GM23338 (cell line): ENCODE measurements at regions not wholly inside any gene's neighbourhood (a gene's known extent, or its start where the extent isn't known, plus 50 kb on each side); places are given as distances from the start of the nearest gene placed in this dataset.

Source experiments
- ATAC-seq: fragments of 200-7000 bp; cut with Tn5 transposase; 3 replicates; pipeline ENCODE4 v1.9.1; 2020
- DNase-seq: peaks from one replicate; pipeline ENCODE4 v3.0.0-alpha.2; 2015; ENCODE audit warnings: low spot score
- H2AFZ ChIP-seq: fragments of 200-600 bp; sonication (generic); 2 replicates; pipeline ENCODE4 v1.8.0; 2016; ENCODE audit warnings: antibody characterized with exemption, mild to moderate bottlenecking, moderate library complexity
- H3F3A ChIP-seq: fragments of 200-600 bp; sonication (generic); replicated peaks from 2 replicates; pipeline ENCODE4 v1.8.0; 2017; ENCODE audit warnings: antibody characterized with exemption, mixed run types, low read depth
- H3K27ac ChIP-seq: fragments of 200-600 bp; sonication (generic); 2 replicates; pipeline ENCODE4 v1.6.1; 2016; ENCODE audit warnings: low read depth
- H3K27me3 ChIP-seq: fragments of 200-600 bp; sonication (generic); 2 replicates; pipeline ENCODE4 v1.8.0; 2016; ENCODE audit warnings: mild to moderate bottlenecking, mixed run types, moderate library complexity; ENCODE audit not compliant: insufficient read depth
- H3K36me3 ChIP-seq: fragments of 200-600 bp; sonication (generic); 2 replicates; pipeline ENCODE4 v1.8.0; 2016; ENCODE audit warnings: mild to moderate bottlenecking; ENCODE audit not compliant: insufficient read depth
- H3K4me1 ChIP-seq: fragments of 200-600 bp; sonication (generic); 2 replicates; pipeline ENCODE4 v1.8.0; 2016; ENCODE audit warnings: mild to moderate bottlenecking, moderate library complexity; ENCODE audit not compliant: insufficient read depth
- H3K4me2 ChIP-seq: fragments of 200-600 bp; sonication (generic); 2 replicates; pipeline ENCODE4 v1.7.1; 2017; ENCODE audit warnings: mixed run types
- H3K4me3 ChIP-seq: fragments of 200-600 bp; sonication (generic); 2 replicates; pipeline ENCODE4 v1.6.1; 2016; ENCODE audit warnings: mixed run types
- H3K79me2 ChIP-seq: fragments of 200-600 bp; sonication (generic); replicated peaks from 2 replicates; pipeline ENCODE4 v1.8.0; 2017; ENCODE audit warnings: mild to moderate bottlenecking; ENCODE audit not compliant: insufficient read depth
- H3K9me2 ChIP-seq: fragments of 200-600 bp; sonication (generic); 2 replicates; pipeline ENCODE4 v1.8.0; 2017; ENCODE audit not compliant: insufficient read depth
- H4K20me1 ChIP-seq: fragments of 200-600 bp; sonication (generic); replicated peaks from 2 replicates; pipeline ENCODE4 v1.8.0; 2017; ENCODE audit warnings: mild to moderate bottlenecking; ENCODE audit not compliant: insufficient read depth
- H3K27ac Mint-ChIP-seq: 2 replicates; pipeline ENCODE4 v1.8.0; 2020; ENCODE audit warnings: inconsistent platforms, mild to moderate bottlenecking, moderate library complexity, mixed read lengths
- H3K27me3 Mint-ChIP-seq: 3 replicates; pipeline ENCODE4 v1.8.0; 2022; ENCODE audit warnings: low read depth, mild to moderate bottlenecking, moderate library complexity, mixed read lengths, inconsistent platforms; ENCODE audit not compliant: insufficient read depth, poor library complexity
- H3K36me3 Mint-ChIP-seq: 3 replicates; pipeline ENCODE4 v1.8.0; 2021; ENCODE audit warnings: low read depth, mild to moderate bottlenecking, inconsistent platforms, moderate library complexity, mixed read lengths
- H3K4me1 Mint-ChIP-seq: 3 replicates; pipeline ENCODE4 v1.8.0; 2020; ENCODE audit warnings: mild to moderate bottlenecking, inconsistent platforms, mixed read lengths
- H3K4me3 Mint-ChIP-seq: 3 replicates; pipeline ENCODE4 v1.8.0; 2021; ENCODE audit warnings: moderate library complexity, mild to moderate bottlenecking, inconsistent platforms, mixed read lengths
- H3K9me3 Mint-ChIP-seq: 3 replicates; pipeline ENCODE4 v1.8.0; 2020; ENCODE audit warnings: moderate library complexity, mild to moderate bottlenecking, inconsistent platforms, mixed read lengths
- CREB1 ChIP-seq: fragments of 250-450 bp; sonication (Bioruptor Pico); IDR thresholded peaks from 2 replicates; pipeline ENCODE4 v1.5.0; 2020; ENCODE audit warnings: low read depth, mild to moderate bottlenecking, moderate library complexity
- EZH2 ChIP-seq: fragments of 200-600 bp; sonication (generic); IDR thresholded peaks from one replicate; pipeline ENCODE4 v1.8.0; 2017; ENCODE audit warnings: antibody characterized with exemption, mild to moderate bottlenecking, low read depth; ENCODE audit not compliant: unreplicated experiment
- EZH2phosphoT487 ChIP-seq: fragments of 200-600 bp; sonication (generic); IDR thresholded peaks from one replicate; pipeline ENCODE4 v1.8.1; 2018; ENCODE audit warnings: antibody characterized with exemption; ENCODE audit not compliant: unreplicated experiment
- JUNB ChIP-seq: IDR thresholded peaks from one replicate; pipeline ENCODE4 v1.6.1; 2016; ENCODE audit warnings: antibody characterized with exemption; ENCODE audit not compliant: unreplicated experiment
- NANOG ChIP-seq: IDR thresholded peaks from 2 replicates; pipeline ENCODE4 v1.6.1; 2016; ENCODE audit warnings: antibody characterized with exemption, borderline replicate concordance
- POLR2AphosphoS5 ChIP-seq: IDR thresholded peaks from 2 replicates; pipeline ENCODE4 v1.6.1; 2016; ENCODE audit warnings: antibody characterized with exemption, low read depth
- STAT1 ChIP-seq: IDR thresholded peaks from one replicate; pipeline ENCODE4 v1.6.1; 2016; ENCODE audit warnings: antibody characterized with exemption; ENCODE audit not compliant: unreplicated experiment
- ZNF114 ChIP-seq: fragments of 250-450 bp; sonication (Bioruptor Pico); IDR thresholded peaks from 2 replicates; pipeline ENCODE4 v1.5.0; 2020; ENCODE audit warnings: mild to moderate bottlenecking, moderate library complexity
- ZNF331 ChIP-seq: fragments of 250-450 bp; sonication (Bioruptor Pico); IDR thresholded peaks from 2 replicates; pipeline ENCODE4 v1.5.0; 2020; ENCODE audit warnings: low read depth, mild to moderate bottlenecking, moderate library complexity
- TF ChIP-seq, protein P1 (sequence below): fragments of 250-450 bp; sonication (Bioruptor Pico); IDR thresholded peaks from 2 replicates; pipeline ENCODE4 v1.5.0; 2020; ENCODE audit warnings: mild to moderate bottlenecking, moderate library complexity
- TF ChIP-seq, protein P2 (sequence below): IDR thresholded peaks from 2 replicates; pipeline ENCODE4 v1.6.1; 2016; ENCODE audit warnings: antibody characterized with exemption
- TF ChIP-seq, protein P3 (sequence below), 2 experiments: fragments of 200-600 bp in 1 of 2; sonication (generic) in 1 of 2; conservative IDR thresholded peaks; 2 replicates each; pipeline versions ENCODE4 v1.5.1 to v1.6.1; 2016 to 2017; ENCODE audit warnings: antibody characterized with exemption in 2 of 2, low read depth in 2 of 2, mild to moderate bottlenecking in 2 of 2, moderate library complexity in 1 of 2

DNA sequence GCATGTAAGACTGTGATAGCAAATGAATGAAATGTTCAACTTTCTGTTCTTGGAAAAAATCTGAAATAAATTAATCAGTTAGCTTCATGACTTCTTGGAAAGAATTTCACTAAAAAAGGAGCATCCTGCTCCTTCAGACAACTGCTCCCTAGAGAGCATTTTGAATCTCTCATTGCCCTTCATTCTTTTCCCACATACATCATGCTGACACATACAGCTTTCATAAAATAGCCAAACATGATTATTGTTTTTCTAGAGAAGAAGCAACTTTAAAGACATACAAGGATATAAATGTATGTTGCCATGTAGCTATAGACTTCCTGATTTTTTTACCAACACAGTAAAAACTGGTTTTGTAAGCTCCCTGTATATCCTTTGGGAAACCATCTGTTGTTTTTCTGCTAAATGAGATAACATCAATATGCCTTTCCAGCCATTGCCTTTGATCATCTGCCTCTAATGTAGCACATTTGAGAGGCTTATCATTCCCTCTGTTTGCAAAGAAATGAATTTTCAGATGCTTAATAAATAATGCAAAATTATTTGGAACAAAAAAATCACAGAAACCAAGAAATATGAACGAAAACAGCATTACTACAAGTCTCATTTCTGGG is 248.2 kb upstream of the GPR149 start:
- no peak for ATAC-seq
- Mint-ChIP-seq H3K27ac (no peak overlapping the region), H3K36me3 (no peaks in the 10 kb centered on the region), H3K4me1 (no peaks in the 10 kb centered on the region), H3K4me3 (no peak overlapping the region), H3K27me3 (no peaks in the 10 kb centered on the region), H3K9me3 (no peaks in the 10 kb centered on the region)
- no peaks in the 10 kb centered on the region for H3F3A ChIP-seq
- no peak for DNase-seq
- TF ChIP-seq, protein P1, sequence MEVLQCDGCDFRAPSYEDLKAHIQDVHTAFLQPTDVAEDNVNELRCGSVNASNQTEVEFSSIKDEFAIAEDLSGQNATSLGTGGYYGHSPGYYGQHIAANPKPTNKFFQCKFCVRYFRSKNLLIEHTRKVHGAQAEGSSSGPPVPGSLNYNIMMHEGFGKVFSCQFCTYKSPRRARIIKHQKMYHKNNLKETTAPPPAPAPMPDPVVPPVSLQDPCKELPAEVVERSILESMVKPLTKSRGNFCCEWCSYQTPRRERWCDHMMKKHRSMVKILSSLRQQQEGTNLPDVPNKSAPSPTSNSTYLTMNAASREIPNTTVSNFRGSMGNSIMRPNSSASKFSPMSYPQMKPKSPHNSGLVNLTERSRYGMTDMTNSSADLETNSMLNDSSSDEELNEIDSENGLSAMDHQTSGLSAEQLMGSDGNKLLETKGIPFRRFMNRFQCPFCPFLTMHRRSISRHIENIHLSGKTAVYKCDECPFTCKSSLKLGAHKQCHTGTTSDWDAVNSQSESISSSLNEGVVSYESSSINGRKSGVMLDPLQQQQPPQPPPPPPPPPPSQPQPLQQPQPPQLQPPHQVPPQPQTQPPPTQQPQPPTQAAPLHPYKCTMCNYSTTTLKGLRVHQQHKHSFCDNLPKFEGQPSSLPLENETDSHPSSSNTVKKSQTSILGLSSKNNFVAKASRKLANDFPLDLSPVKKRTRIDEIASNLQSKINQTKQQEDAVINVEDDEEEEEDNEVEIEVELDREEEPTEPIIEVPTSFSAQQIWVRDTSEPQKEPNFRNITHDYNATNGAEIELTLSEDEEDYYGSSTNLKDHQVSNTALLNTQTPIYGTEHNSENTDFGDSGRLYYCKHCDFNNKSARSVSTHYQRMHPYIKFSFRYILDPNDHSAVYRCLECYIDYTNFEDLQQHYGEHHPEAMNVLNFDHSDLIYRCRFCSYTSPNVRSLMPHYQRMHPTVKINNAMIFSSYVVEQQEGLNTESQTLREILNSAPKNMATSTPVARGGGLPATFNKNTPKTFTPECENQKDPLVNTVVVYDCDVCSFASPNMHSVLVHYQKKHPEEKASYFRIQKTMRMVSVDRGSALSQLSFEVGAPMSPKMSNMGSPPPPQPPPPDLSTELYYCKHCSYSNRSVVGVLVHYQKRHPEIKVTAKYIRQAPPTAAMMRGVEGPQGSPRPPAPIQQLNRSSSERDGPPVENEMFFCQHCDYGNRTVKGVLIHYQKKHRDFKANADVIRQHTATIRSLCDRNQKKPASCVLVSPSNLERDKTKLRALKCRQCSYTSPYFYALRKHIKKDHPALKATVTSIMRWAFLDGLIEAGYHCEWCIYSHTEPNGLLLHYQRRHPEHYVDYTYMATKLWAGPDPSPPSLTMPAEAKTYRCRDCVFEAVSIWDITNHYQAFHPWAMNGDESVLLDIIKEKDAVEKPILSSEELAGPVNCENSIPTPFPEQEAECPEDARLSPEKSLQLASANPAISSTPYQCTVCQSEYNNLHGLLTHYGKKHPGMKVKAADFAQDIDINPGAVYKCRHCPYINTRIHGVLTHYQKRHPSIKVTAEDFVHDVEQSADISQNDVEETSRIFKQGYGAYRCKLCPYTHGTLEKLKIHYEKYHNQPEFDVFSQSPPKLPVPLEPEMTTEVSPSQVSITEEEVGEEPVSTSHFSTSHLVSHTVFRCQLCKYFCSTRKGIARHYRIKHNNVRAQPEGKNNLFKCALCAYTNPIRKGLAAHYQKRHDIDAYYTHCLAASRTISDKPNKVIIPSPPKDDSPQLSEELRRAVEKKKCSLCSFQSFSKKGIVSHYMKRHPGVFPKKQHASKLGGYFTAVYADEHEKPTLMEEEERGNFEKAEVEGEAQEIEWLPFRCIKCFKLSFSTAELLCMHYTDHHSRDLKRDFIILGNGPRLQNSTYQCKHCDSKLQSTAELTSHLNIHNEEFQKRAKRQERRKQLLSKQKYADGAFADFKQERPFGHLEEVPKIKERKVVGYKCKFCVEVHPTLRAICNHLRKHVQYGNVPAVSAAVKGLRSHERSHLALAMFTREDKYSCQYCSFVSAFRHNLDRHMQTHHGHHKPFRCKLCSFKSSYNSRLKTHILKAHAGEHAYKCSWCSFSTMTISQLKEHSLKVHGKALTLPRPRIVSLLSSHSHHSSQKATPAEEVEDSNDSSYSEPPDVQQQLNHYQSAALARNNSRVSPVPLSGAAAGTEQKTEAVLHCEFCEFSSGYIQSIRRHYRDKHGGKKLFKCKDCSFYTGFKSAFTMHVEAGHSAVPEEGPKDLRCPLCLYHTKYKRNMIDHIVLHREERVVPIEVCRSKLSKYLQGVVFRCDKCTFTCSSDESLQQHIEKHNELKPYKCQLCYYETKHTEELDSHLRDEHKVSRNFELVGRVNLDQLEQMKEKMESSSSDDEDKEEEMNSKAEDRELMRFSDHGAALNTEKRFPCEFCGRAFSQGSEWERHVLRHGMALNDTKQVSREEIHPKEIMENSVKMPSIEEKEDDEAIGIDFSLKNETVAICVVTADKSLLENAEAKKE (CRISPR knock-in tag), result no peak
- TF ChIP-seq POLR2AphosphoS5, result no peak
- no peak for TF ChIP-seq CREB1 (CRISPR knock-in tag)
- no peak for TF ChIP-seq EZH2
- TF ChIP-seq ZNF114 (CRISPR knock-in tag), result no peak
- TF ChIP-seq, protein P2, sequence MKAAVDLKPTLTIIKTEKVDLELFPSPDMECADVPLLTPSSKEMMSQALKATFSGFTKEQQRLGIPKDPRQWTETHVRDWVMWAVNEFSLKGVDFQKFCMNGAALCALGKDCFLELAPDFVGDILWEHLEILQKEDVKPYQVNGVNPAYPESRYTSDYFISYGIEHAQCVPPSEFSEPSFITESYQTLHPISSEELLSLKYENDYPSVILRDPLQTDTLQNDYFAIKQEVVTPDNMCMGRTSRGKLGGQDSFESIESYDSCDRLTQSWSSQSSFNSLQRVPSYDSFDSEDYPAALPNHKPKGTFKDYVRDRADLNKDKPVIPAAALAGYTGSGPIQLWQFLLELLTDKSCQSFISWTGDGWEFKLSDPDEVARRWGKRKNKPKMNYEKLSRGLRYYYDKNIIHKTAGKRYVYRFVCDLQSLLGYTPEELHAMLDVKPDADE, result no peak
- no peak for TF ChIP-seq EZH2phosphoT487
- no peak for TF ChIP-seq NANOG
- no peak for TF ChIP-seq ZNF331 (CRISPR knock-in tag)
- TF ChIP-seq JUNB, result no peak
- TF ChIP-seq, protein P3, sequence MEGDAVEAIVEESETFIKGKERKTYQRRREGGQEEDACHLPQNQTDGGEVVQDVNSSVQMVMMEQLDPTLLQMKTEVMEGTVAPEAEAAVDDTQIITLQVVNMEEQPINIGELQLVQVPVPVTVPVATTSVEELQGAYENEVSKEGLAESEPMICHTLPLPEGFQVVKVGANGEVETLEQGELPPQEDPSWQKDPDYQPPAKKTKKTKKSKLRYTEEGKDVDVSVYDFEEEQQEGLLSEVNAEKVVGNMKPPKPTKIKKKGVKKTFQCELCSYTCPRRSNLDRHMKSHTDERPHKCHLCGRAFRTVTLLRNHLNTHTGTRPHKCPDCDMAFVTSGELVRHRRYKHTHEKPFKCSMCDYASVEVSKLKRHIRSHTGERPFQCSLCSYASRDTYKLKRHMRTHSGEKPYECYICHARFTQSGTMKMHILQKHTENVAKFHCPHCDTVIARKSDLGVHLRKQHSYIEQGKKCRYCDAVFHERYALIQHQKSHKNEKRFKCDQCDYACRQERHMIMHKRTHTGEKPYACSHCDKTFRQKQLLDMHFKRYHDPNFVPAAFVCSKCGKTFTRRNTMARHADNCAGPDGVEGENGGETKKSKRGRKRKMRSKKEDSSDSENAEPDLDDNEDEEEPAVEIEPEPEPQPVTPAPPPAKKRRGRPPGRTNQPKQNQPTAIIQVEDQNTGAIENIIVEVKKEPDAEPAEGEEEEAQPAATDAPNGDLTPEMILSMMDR (conservative IDR thresholded peaks at IDR 0.05; ENCODE audit: low read depth in 2 of 2), result no peak
- TF ChIP-seq STAT1, result no peak
- no peak overlapping the region for H3K27ac ChIP-seq
- H3K36me3 ChIP-seq, result no peaks in the 10 kb centered on the region
- peaks cover 6% of the 10 kb centered on the region; the same call in 1 of the 2 replicates for H3K9me2 ChIP-seq
- no peak overlapping the region for H3K4me3 ChIP-seq
- no peaks in the 10 kb centered on the region for H3K27me3 ChIP-seq
- no peaks in the 10 kb centered on the region for H4K20me1 ChIP-seq
- H2AFZ ChIP-seq, result no peak overlapping the region
- no peaks in the 10 kb centered on the region for H3K79me2 ChIP-seq
- H3K4me1 ChIP-seq, result no peaks in the 10 kb centered on the region
- H3K4me2 ChIP-seq, result no peak overlapping the region
